CD4-positive, alpha-beta T cell treated with Interleukin-17A for 1 hour (primary cell): ENCODE measurements at regions not wholly inside any gene's neighbourhood (a gene's known extent, or its start where the extent isn't known, plus 50 kb on each side); places are given as distances from the start of the nearest gene placed in this dataset.
A peak's percentile ranks its signal among the peaks of the same experiment; 100 is the strongest.
"Not testable (repeated sequence)": the region's sequence is repeated elsewhere in the genome, so short reads cannot be mapped to it uniquely, and the experiment has no call there.

Source experiments
- DNase-seq: peaks from one replicate; pipeline ENCODE4 v3.0.0-alpha.2; 2020

- DNase-seq = no peak
These were observed 85.0 kb upstream of the IFNGR1 start for GRCh38 chr6:137304020-137304780.

- no peak for DNase-seq
These were observed 84.3 kb upstream of the IFNGR1 start for GRCh38 chr6:137303441-137303840.

- DNase-seq = no peak
These were observed 80.5 kb upstream of the IFNGR1 start for GRCh38 chr6:137299681-137300080.

- DNase-seq = no peak
These were observed 78.7 kb upstream of the IFNGR1 start for GRCh38 chr6:137297887-137298286.

GRCh38 chr6:137292326-137292725 lies 73.1 kb upstream of the IFNGR1 start:
- DNase-seq = not testable (repeated sequence)

GRCh38 chr6:137291441-137291840 lies 72.3 kb upstream of the IFNGR1 start:
- DNase-seq = peak; percentile 10

- DNase-seq = no peak
These were observed 71.5 kb upstream of the IFNGR1 start for GRCh38 chr6:137290601-137291261.

- DNase-seq = no peak
These were observed 67.7 kb upstream of the IFNGR1 start for GRCh38 chr6:137286916-137287315.

GRCh38 chr6:137286368-137286767 lies 67.2 kb upstream of the IFNGR1 start:
- no peak for DNase-seq

GRCh38 chr6:137284811-137285110 lies 65.6 kb upstream of the IFNGR1 start:
- no peak for DNase-seq

GRCh38 chr6:137283940-137284810 lies 65.0 kb upstream of the IFNGR1 start:
- DNase-seq = no peak

GRCh38 chr6:137283080-137283479 lies 63.9 kb upstream of the IFNGR1 start:
- no peak for DNase-seq

- no peak for DNase-seq
These were observed 63.1 kb upstream of the IFNGR1 start for GRCh38 chr6:137282254-137282653.

GRCh38 chr6:137279279-137279678 lies 60.1 kb upstream of the IFNGR1 start:
- not testable (repeated sequence) for DNase-seq

- no peak for DNase-seq
These were observed 58.9 kb upstream of the IFNGR1 start for GRCh38 chr6:137277971-137278637.

GRCh38 chr6:137272403-137272802 lies 53.2 kb upstream of the IFNGR1 start:
- DNase-seq = no peak

- DNase-seq = peak; percentile 60
These were observed 52.3 kb upstream of the IFNGR1 start for GRCh38 chr6:137271245-137272183.

- no peak for DNase-seq
These were observed 50.6 kb upstream of the IFNGR1 start for GRCh38 chr6:137269803-137270202.

- DNase-seq = peak; percentile 30
These were observed 50.2 kb upstream of the IFNGR1 start for GRCh38 chr6:137269347-137269746.
